Suppressor macrophage treated with lipopolysaccharide for 4 hours (primary cell): ENCODE measurements at regions not wholly inside any gene's neighbourhood (a gene's known extent, or its start where the extent isn't known, plus 50 kb on each side); places are given as distances from the start of the nearest gene placed in this dataset.
"Not testable (repeated sequence)": the region's sequence is repeated elsewhere in the genome, so short reads cannot be mapped to it uniquely, and the experiment has no call there.

ENCODE experiments used
- DNase-seq: peaks from one replicate; pipeline ENCODE4 v3.0.0-alpha.2; 2020

- DNase-seq, result not testable (repeated sequence)
These were observed 258.7 kb upstream of the NOTCH2NLA start for GRCh38 chr1:146487555-146487954.

DNA sequence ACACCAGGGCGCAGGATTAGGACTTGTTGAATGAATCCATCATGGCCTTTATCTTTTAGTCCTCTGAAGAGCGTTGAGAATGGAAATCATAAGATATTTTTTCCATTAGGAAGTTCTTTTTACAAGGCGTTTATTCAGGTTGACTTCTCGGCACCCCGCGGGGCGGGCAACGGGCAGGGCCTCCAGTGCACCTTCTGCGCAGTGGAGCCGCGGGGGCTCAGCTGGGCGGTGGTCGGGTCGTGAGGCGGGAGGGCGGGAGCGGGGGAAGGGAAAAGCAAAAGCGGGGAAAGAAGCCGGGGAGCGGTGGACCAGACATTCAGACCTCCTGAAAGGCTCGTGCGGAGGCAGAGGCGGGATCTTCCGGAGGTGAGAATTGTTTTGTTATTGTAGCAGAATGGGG, 258.3 kb upstream of the NOTCH2NLA start:
- not testable (repeated sequence) for DNase-seq

GRCh38 chr1:146486300-146487014, 257.6 kb upstream of the NOTCH2NLA start:
- not testable (repeated sequence) for DNase-seq

DNA sequence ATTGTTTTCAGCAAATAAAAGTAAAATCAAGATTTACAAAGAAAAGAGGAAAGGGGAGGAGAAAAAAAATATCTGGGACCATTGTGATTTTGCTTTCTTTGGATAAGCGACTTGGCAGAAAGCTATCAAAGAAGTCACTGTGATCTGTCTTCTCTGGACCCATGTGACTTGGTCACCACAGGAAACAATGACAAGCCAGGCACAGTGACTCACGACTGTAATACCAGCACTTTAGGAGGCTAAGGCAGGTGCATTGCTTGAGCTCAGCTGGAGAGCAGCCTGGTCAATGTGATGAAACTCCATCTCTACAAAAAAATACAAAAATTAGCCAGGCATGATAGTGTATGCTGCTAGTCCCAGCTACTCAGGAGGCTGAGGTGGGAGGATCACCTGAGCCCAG, 255.4 kb upstream of the NOTCH2NLA start:
- DNase-seq, result not testable (repeated sequence)

DNA sequence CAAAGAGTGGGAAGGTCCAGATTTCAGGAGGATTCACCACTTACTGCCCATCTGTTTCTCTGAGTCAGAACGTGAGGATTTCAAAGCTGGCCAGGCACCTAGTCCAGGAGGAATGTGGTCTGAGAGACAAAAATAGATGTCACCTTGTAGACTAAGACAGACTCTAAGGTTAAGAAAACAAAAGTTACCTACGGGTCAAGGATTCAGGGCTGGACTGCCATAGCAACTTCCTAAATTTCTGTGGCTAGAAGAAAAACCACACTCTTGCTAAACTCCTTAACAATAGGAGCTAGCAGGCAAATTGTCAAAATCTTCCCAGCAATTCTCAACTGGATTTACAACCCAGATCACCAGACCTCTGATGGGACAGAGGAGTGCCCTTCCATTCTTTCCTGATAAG, 250.4 kb upstream of the NOTCH2NLA start:
- DNase-seq, result not testable (repeated sequence)

GRCh38 chr1:146478125-146478720, 249.4 kb upstream of the NOTCH2NLA start:
- DNase-seq, result not testable (repeated sequence)

- not testable (repeated sequence) for DNase-seq
These were observed 246.3 kb upstream of the NOTCH2NLA start for GRCh38 chr1:146475086-146475485.

- not testable (repeated sequence) for DNase-seq
These were observed 245.4 kb upstream of the NOTCH2NLA start for GRCh38 chr1:146474216-146474615.

GRCh38 chr1:146472192-146472861, 243.5 kb upstream of the NOTCH2NLA start:
- peak; percentile 53 for DNase-seq

DNA sequence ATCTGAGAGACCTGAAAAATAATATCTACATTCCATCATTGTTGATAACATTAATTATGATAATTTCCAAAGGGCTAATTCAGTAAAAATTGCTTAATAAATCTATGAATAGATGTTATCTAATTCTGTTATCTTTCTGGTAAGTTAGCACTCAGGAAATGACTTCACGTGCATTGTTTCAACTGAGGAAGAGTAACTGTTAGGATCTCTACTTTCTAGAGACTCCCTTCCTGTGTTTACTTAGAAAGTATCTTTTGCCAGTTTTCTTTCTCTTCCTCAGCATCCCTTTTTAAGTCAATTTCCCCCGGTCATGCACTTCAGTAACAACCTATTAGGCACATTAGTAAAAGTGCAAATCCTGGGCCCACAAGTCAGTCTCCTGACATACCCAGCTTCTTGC, 231.1 kb upstream of the NOTCH2NLA start:
- not testable (repeated sequence) for DNase-seq

- DNase-seq, result not testable (repeated sequence)
These were observed 230.5 kb upstream of the NOTCH2NLA start for GRCh38 chr1:146459308-146459707.

- DNase-seq, result not testable (repeated sequence)
These were observed 220.0 kb upstream of the NOTCH2NLA start for GRCh38 chr1:146448877-146449246.

- not testable (repeated sequence) for DNase-seq
These were observed 219.5 kb upstream of the NOTCH2NLA start for GRCh38 chr1:146448212-146448876.

GRCh38 chr1:146443871-146444222, 215.0 kb upstream of the NOTCH2NLA start:
- DNase-seq, result peak; percentile 10

- peak; percentile 0 for DNase-seq
These were observed 214.5 kb upstream of the NOTCH2NLA start for GRCh38 chr1:146443088-146443870.

GRCh38 chr1:146438543-146438942, 209.7 kb upstream of the NOTCH2NLA start:
- not testable (repeated sequence) for DNase-seq

DNA sequence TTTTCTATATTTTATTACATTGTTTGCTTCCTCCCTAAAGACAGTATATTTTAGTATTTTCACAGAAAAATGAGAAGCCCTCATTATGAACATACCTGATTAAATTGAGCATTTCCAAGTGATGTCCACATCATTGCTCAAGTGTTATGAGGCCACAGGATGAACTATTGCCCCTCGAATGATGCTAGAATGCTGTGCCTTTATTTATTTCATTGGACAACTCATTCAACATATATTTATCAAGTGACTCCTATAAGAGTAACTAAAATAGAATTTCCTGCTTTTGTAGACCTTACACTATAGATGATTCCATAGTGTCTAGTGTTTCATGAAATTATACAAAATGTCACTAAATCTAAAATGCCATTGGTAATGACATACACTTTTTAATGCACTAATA, 187.8 kb upstream of the NOTCH2NLA start:
- not testable (repeated sequence) for DNase-seq

DNA sequence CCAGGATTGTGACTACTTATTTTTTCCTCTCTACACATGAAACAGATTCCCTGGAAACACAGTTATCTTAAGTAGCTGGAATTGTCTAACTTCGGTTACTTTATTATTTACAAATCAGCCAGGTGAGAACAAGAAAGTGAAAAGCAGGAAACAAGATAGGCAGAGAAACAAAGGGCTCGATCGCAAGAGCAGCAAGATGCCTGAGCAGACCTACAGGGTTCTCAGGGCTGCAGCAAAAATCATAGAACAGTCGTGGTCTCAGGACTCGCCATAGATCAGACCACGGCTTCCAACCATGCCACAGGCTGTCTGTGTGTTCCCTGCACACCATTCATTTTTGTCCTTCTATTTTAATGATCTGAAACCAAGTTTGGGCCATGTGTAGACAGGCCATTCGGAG, 186.2 kb upstream of the NOTCH2NLA start:
- not testable (repeated sequence) for DNase-seq

- DNase-seq, result peak; percentile 13
These were observed 185.1 kb upstream of the NOTCH2NLA start for GRCh38 chr1:146413911-146414310.

GRCh38 chr1:146411923-146412322, 183.1 kb upstream of the NOTCH2NLA start:
- DNase-seq, result not testable (repeated sequence)

- DNase-seq, result peak; percentile 41
These were observed 181.1 kb upstream of the NOTCH2NLA start for GRCh38 chr1:146409817-146410441.
